Heart right ventricle (tissue), 16 donors: ENCODE measurements at regions not wholly inside any gene's neighbourhood (a gene's known extent, or its start where the extent isn't known, plus 50 kb on each side); places are given as distances from the start of the nearest gene placed in this dataset.

ENCODE experiments used
- ATAC-seq, 8 donors: fragments of 200-7000 bp; cut with Tn5 transposase; one replicate each; pipeline ENCODE4 v1.9.1; 2020; ENCODE audit warnings: mild to moderate bottlenecking in 8 of 8, moderate library complexity in 8 of 8, moderate number of reproducible peaks in 1 of 8
- DNase-seq, 2 donors: peaks; one replicate each; pipeline ENCODE4 v3.0.0-alpha.2; 2020
- H3K27ac ChIP-seq, 10 donors: fragments of 200-600 bp; sonication (generic) in 2 of 10; one replicate each; pipeline versions ENCODE4 v1.5.0 to v1.8.0; 2020 to 2022; ENCODE audit warnings: mild to moderate bottlenecking in 3 of 10
- H3K27me3 ChIP-seq, 7 donors: fragments of 200-600 bp; one replicate each; pipeline ENCODE4 v1.8.0; 2021 to 2022; ENCODE audit warnings: mild to moderate bottlenecking in 2 of 7
- H3K36me3 ChIP-seq, 9 donors: fragments of 200-600 bp; sonication (generic) in 1 of 9; one replicate each; pipeline versions ENCODE4 v1.5.0 to v1.8.0; 2020 to 2022; ENCODE audit warnings: mild to moderate bottlenecking in 2 of 9
- H3K4me1 ChIP-seq, 9 donors: fragments of 200-600 bp; sonication (generic) in 1 of 9; one replicate each; pipeline versions ENCODE4 v1.5.0 to v1.8.0; 2020 to 2022; ENCODE audit warnings: mild to moderate bottlenecking in 4 of 9
- H3K4me3 ChIP-seq, 10 donors: fragments of 200-600 bp; sonication (generic) in 2 of 10; one replicate each; pipeline versions ENCODE4 v1.5.0 to v1.8.0; 2020 to 2022; ENCODE audit warnings: mild to moderate bottlenecking in 7 of 10, moderate library complexity in 2 of 10
- H3K9me3 ChIP-seq, 11 donors: fragments of 200-600 bp in 10 of 11; sonication (generic) in 2 of 11; one replicate each; pipeline versions ENCODE4 v1.5.0 to v1.8.0; 2013 to 2022; ENCODE audit warnings: mild to moderate bottlenecking in 2 of 11, control low read depth in 1 of 11, moderate library complexity in 1 of 11
- CTCF ChIP-seq, 9 donors: fragments of 200-600 bp; sonication (generic) in 2 of 9; IDR thresholded peaks; one replicate each; pipeline versions ENCODE4 v1.5.0 to v1.8.0; 2021 to 2022; ENCODE audit warnings: antibody characterized with exemption in 9 of 9, mild to moderate bottlenecking in 5 of 9, moderate library complexity in 1 of 9
- WGBS, 2 donors: extraction: QIAGEN DNeasy Blood & Tissue Kit; methylation state at CpG; one replicate each; pipeline ENCODE4 v1.1.7; 2013; ENCODE audit warnings: inconsistent platforms in 1 of 2; 5-methylcytosine and 5-hydroxymethylcytosine counted together
- intact Hi-C, 10 donors: fragments of 100-400 bp; cut with DNase I; formaldehyde crosslinking; loops; one replicate each; pipeline versions ENCODE4 v1.11.1 to v1.14.2; 2022
- donor health status: Arrhythmogenic right ventricular cardiomyopathy.
- donor health status: ischemic (EF 13 %, LVEDD 7.1; RV severe dilation, severe dysfunction).
- donor health status: healthy with polysubstance abuse.
- donor health status: DM: no; HTN: yes; CAD: no.
- donor health status: DM: no; HTN: no; CAD: no.
- donor health status: ischemic (EF 25% LVEDD 6.9; RV normal size, moderate dysfunction).
- donor health status: ischemic (EF 25% LVEDD 5.7; RV mildly dilated, moderate dysfunction).
- donor health status: healthy.
- donor health status: DM: yes; HTN: yes; CAD: no.
- donor health status: Ischemic cardiomyopathy.
- donor health status: ischemic (EF 35%, LVEDD 5.7; RV mildly dilated, moderate dysfunction).
- donor health status: nonischemic (EF 11% LVEDD 7.7; RV severe dilation, severe dysfunction).
- donor health status: DM: yes; HTN: yes; CAD: no.
- donor health status: PGD.
- donor health status: ischemic (EF 29% LVEDD 5.4; RV normal size, mild dysfunction).
- donor health status: nonischemic (EF 23%, LVEDD 6.1; RV moderate dilation, normal function).

- H3K9me3 ChIP-seq, result peaks cover 0 to 5% (median 0%) of the 10 kb centered on the region in 11 donors
- peaks cover 0 to 8% (median 0%) of the 10 kb centered on the region in 7 donors for H3K27me3 ChIP-seq
- peaks cover 0 to 13% (median 0%) of the 10 kb centered on the region in 9 donors for H3K4me1 ChIP-seq
- no peak for DNase-seq
- WGBS, 2 donors, result 35 to 52% methylated on average over 4 of the region's 4 CpGs
- TF ChIP-seq CTCF (IDR thresholded peaks at IDR 0.05), result no peak
- no peak for ATAC-seq
- H3K4me3 ChIP-seq, result no peak overlapping the region
- H3K27ac ChIP-seq, result no peak overlapping the region
- no peaks in the 10 kb centered on the region for H3K36me3 ChIP-seq
- intact Hi-C loops, result no loop called here
Measured at GRCh38 chr9:85276741-85277140, 465.0 kb downstream of the AGTPBP1 start.

GRCh38 chr9:85269811-85270210, 471.9 kb downstream of the AGTPBP1 start:
- Histone ChIP-seq H3K27me3 (peaks cover 0 to 4% (median 0%) of the 10 kb centered on the region in 7 donors), H3K9me3 (no peaks in the 10 kb centered on the region), H3K36me3 (no peaks in the 10 kb centered on the region), H3K27ac (no peak overlapping the region), H3K4me3 (no peak overlapping the region), H3K4me1 (no peaks in the 10 kb centered on the region)
- intact Hi-C loops, result loop anchor here in 5 of 10 donors (10.0 kb wide), 5 partner anchors 335 to 875 kb away; no protein-coding TSS in a partner anchor
- ATAC-seq (no peak), DNase-seq (no peak)
- TF ChIP-seq CTCF (IDR thresholded peaks at IDR 0.05), result no peak
- 61 to 66% methylated on average over 7 of the region's 7 CpGs for WGBS, 2 donors

DNA sequence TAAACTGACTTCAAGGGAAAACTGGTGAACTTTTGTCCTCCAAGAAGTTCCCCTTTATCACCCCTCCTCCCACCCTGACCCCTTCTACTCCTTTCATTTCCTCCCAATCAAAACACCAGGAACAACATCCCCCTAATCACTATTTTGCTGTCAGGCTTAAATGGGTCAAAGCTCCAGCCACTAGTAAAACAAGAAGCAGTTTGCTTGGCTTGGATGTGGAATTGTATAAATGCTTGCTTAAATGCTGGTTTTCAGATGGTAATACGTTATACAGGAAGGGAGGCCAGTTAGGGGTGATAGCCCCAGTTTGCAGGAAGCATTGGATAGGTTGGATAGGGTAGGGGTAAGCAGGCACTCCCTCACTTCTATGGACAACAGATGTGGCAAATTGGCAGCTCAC, 473.6 kb downstream of the AGTPBP1 start:
- no peak for DNase-seq
- WGBS, 2 donors, result 38 to 75% methylated on average over 1 of the region's 1 CpG
- H3K27ac ChIP-seq, result no peak overlapping the region
- ATAC-seq, result no peak
- intact Hi-C loops, result loop anchor here in 5 of 10 donors (10.0 kb wide), 5 partner anchors 337 to 873 kb away; no protein-coding TSS in a partner anchor
- no peak overlapping the region for H3K4me3 ChIP-seq
- no peaks in the 10 kb centered on the region for H3K36me3 ChIP-seq
- H3K9me3 ChIP-seq, result no peaks in the 10 kb centered on the region
- no peaks in the 10 kb centered on the region for H3K27me3 ChIP-seq
- no peak for TF ChIP-seq CTCF (IDR thresholded peaks at IDR 0.05)
- no peaks in the 10 kb centered on the region for H3K4me1 ChIP-seq

DNA sequence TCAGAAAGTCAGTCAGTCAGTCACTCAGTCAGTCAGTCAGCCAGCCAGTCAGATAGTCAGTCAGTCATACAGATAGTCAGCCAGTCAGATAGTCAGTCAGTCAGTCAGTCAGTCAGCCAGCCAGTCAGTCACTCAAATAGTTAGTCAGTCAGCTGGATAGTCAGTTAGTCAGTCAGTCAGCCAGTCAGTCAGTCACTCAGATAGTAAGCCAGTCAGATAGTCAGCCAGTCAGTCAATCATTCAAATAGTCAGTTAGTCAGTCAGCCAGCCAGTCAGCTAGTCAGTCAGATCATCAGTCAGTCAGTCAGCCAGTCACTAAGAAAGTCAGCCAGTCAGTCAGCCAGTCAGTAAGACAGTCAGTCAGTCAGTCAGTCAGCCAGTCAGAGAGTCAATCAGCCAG, 477.1 kb downstream of the AGTPBP1 start:
- Histone ChIP-seq H3K4me1 (peaks cover 0 to 3% (median 0%) of the 10 kb centered on the region in 9 donors), H3K4me3 (no peak overlapping the region), H3K9me3 (no peaks in the 10 kb centered on the region), H3K27me3 (no peaks in the 10 kb centered on the region), H3K36me3 (no peaks in the 10 kb centered on the region), H3K27ac (no peak overlapping the region)
- intact Hi-C loops, result loop anchor here in 6 of 10 donors (5.0 to 10.0 kb wide), 6 partner anchors 340 to 870 kb away; no protein-coding TSS in a partner anchor
- DNase-seq (no peak), ATAC-seq (no peak)
- no peak for TF ChIP-seq CTCF (IDR thresholded peaks at IDR 0.05)
